ENCODE measurements at regions not wholly inside any gene's neighbourhood (a gene's known extent, or its start where the extent isn't known, plus 50 kb on each side); places are given as distances from the start of the nearest gene placed in this dataset.

DNA sequence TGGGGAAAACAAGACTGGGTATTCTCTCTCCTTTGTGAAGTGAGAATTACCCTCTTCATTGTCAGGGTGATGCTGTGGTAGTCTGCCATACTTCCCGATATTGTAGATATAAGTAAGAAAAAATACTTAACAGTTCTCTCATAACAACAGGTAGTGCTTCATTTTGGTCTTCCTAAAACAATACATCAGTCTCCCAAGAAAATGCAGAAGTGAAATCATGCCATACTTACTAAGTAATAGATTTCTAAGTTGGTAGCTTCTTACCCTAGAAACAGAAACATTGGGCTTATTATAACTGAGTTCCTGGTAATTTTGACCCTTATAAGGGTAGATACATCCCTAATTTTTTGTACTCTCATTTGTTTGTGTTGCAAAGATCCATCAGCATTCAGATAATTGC lies 460.7 kb upstream of the DCC start:
- Histone ChIP-seq H3K4me3 (no peak overlapping the region), H3K27me3 (ENCODE audit: control insufficient read depth in 3 of 3, insufficient read depth in 3 of 3, low read length in 2 of 3) (no peaks in the 10 kb centered on the region), H3K9ac (ENCODE audit: insufficient read depth in 1 of 2, low read length in 2 of 2) (no peak overlapping the region), H3K36me3 (ENCODE audit: control insufficient read depth in 4 of 4, insufficient read depth in 4 of 4, low read length in 4 of 4) (no peaks in the 10 kb centered on the region), H3K9me3 (ENCODE audit: control insufficient read depth in 4 of 4, insufficient read depth in 3 of 4, low read length in 3 of 4) (peaks cover 0 to 7% (median 0%) of the 10 kb centered on the region in 4 donors), H3K4me1 (ENCODE audit: control insufficient read depth in 5 of 5, insufficient read depth in 5 of 5, low read length in 5 of 5) (no peaks in the 10 kb centered on the region), H3K27ac (ENCODE audit: low read depth in 1 of 2, low read length in 1 of 2) (no peak overlapping the region)
- TF ChIP-seq, protein P1, sequence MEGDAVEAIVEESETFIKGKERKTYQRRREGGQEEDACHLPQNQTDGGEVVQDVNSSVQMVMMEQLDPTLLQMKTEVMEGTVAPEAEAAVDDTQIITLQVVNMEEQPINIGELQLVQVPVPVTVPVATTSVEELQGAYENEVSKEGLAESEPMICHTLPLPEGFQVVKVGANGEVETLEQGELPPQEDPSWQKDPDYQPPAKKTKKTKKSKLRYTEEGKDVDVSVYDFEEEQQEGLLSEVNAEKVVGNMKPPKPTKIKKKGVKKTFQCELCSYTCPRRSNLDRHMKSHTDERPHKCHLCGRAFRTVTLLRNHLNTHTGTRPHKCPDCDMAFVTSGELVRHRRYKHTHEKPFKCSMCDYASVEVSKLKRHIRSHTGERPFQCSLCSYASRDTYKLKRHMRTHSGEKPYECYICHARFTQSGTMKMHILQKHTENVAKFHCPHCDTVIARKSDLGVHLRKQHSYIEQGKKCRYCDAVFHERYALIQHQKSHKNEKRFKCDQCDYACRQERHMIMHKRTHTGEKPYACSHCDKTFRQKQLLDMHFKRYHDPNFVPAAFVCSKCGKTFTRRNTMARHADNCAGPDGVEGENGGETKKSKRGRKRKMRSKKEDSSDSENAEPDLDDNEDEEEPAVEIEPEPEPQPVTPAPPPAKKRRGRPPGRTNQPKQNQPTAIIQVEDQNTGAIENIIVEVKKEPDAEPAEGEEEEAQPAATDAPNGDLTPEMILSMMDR (IDR thresholded peaks at IDR 0.05; ENCODE audit: control extremely low read depth, extremely low read depth): no peak
- DNase-seq (no peak), ATAC-seq (ENCODE audit: insufficient read depth, low FRiP score) (no peak)
- WGBS, 2 donors: 80 to 93% methylated on average over 1 of the region's 1 CpG

DNA sequence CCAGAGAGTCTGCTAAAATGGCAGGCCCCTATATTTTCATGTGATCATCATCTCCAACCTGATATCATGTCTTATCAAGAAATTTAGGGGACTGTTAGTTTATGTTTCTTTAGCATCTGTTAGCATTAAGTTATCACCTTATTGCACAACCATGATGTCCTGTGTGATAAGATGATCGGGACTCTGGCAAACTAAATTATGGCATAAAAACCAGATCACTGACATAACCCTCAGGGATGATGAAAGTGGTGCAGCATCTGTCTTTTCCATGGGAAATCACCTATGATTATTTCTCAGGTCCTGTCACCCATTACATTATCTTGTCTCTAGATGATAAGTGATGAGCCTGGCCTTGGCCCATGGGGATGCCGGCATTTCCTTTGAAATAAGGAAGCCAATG lies 458.6 kb upstream of the DCC start:
- H3K36me3 ChIP-seq (ENCODE audit: control insufficient read depth in 4 of 4, insufficient read depth in 4 of 4, low read length in 4 of 4): no peaks in the 10 kb centered on the region
- 77 to 78% methylated on average over 2 of the region's 2 CpGs for WGBS, 2 donors
- H3K9ac ChIP-seq (ENCODE audit: insufficient read depth in 1 of 2, low read length in 2 of 2): no peak overlapping the region
- TF ChIP-seq, protein P1 (IDR thresholded peaks at IDR 0.05; ENCODE audit: control extremely low read depth, extremely low read depth): no peak
- DNase-seq (no peak), ATAC-seq (ENCODE audit: insufficient read depth, low FRiP score) (no peak)
- H3K27me3 ChIP-seq (ENCODE audit: control insufficient read depth in 3 of 3, insufficient read depth in 3 of 3, low read length in 2 of 3): no peaks in the 10 kb centered on the region
- no peak overlapping the region for H3K4me3 ChIP-seq
- peaks cover 0 to 6% (median 0%) of the 10 kb centered on the region in 4 donors for H3K9me3 ChIP-seq (ENCODE audit: control insufficient read depth in 4 of 4, insufficient read depth in 3 of 4, low read length in 3 of 4)
- no peak overlapping the region for H3K27ac ChIP-seq (ENCODE audit: low read depth in 1 of 2, low read length in 1 of 2)
- no peaks in the 10 kb centered on the region for H3K4me1 ChIP-seq (ENCODE audit: control insufficient read depth in 5 of 5, insufficient read depth in 5 of 5, low read length in 5 of 5)

DNA sequence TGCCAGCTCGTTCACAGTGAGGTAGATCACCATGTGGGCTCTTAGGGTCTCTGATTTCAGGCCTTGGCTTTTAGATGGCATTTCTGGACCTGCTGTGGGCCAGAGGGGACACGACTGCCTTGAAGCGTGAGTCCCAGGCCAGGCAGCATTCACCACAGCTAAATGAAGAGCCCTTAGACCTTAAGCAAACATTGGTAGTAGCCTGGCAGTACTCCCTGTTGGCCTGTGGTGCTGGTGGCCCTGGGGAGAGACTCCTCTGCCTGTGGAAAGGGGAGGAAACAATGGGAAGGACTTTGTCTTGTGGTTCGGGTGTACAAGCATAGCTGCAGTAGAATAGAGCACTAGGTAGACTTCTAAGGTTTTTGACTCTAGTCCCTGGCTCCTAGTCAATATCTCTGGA lies 456.0 kb upstream of the DCC start:
- Histone ChIP-seq H3K27me3 (ENCODE audit: control insufficient read depth in 3 of 3, insufficient read depth in 3 of 3, low read length in 2 of 3) (no peaks in the 10 kb centered on the region), H3K9ac (ENCODE audit: insufficient read depth in 1 of 2, low read length in 2 of 2) (no peak overlapping the region), H3K36me3 (ENCODE audit: control insufficient read depth in 4 of 4, insufficient read depth in 4 of 4, low read length in 4 of 4) (no peaks in the 10 kb centered on the region), H3K4me3 (no peak overlapping the region), H3K9me3 (ENCODE audit: control insufficient read depth in 4 of 4, insufficient read depth in 3 of 4, low read length in 3 of 4) (peaks cover 0 to 6% (median 0%) of the 10 kb centered on the region in 4 donors), H3K27ac (ENCODE audit: low read depth in 1 of 2, low read length in 1 of 2) (no peak overlapping the region), H3K4me1 (ENCODE audit: control insufficient read depth in 5 of 5, insufficient read depth in 5 of 5, low read length in 5 of 5) (no peaks in the 10 kb centered on the region)
- 56 to 76% methylated on average over 4 of the region's 4 CpGs for WGBS, 2 donors
- DNase-seq (no peak), ATAC-seq (ENCODE audit: insufficient read depth, low FRiP score) (peak; percentile 27)
- TF ChIP-seq, protein P1 (IDR thresholded peaks at IDR 0.05; ENCODE audit: control extremely low read depth, extremely low read depth): no peak

DNA sequence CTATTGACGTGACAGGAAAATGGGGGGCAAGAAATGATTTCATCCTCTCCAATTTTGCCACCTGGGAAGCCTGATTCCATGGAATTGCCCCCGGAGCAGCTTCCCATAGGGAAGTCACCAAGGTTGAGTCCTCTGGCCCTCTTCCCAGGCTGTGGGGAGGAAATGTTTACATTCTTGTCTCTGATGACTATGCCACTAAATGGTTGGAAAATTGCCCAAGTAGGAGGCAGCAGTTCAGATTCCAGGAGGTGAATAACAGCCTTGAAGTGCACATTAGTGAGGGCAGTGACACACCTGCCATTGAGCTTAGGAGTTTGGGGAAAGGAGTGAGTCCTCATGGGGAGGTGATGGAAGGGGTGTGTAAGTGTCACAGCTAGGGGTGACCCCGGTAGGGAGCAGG lies 449.2 kb upstream of the DCC start:
- H3K4me3 ChIP-seq: no peak overlapping the region
- no peaks in the 10 kb centered on the region for H3K9me3 ChIP-seq (ENCODE audit: control insufficient read depth in 4 of 4, insufficient read depth in 3 of 4, low read length in 3 of 4)
- TF ChIP-seq, protein P1 (IDR thresholded peaks at IDR 0.05; ENCODE audit: control extremely low read depth, extremely low read depth): no peak
- peaks cover 0 to 2% (median 0%) of the 10 kb centered on the region in 5 donors for H3K4me1 ChIP-seq (ENCODE audit: control insufficient read depth in 5 of 5, insufficient read depth in 5 of 5, low read length in 5 of 5)
- DNase-seq: peak; percentile 16 to 55 (median 32)
- WGBS, 2 donors: 38 to 57% methylated on average over 3 of the region's 3 CpGs
- H3K27me3 ChIP-seq (ENCODE audit: control insufficient read depth in 3 of 3, insufficient read depth in 3 of 3, low read length in 2 of 3): no peaks in the 10 kb centered on the region
- H3K36me3 ChIP-seq (ENCODE audit: control insufficient read depth in 4 of 4, insufficient read depth in 4 of 4, low read length in 4 of 4): no peaks in the 10 kb centered on the region
- H3K9ac ChIP-seq (ENCODE audit: insufficient read depth in 1 of 2, low read length in 2 of 2): no peak overlapping the region
- ATAC-seq (ENCODE audit: insufficient read depth, low FRiP score): peak; percentile 87
- H3K27ac ChIP-seq (ENCODE audit: low read depth in 1 of 2, low read length in 1 of 2): no peak overlapping the region

Measured in lung (tissue), 11 donors.